NCI-H82 treated with DMSO at 0.1 percent for 48 hours (cell line): ENCODE measurements at regions not wholly inside any gene's neighbourhood (a gene's known extent, or its start where the extent isn't known, plus 50 kb on each side); places are given as distances from the start of the nearest gene placed in this dataset.
"Not testable (repeated sequence)": the region's sequence is repeated elsewhere in the genome, so short reads cannot be mapped to it uniquely, and the experiment has no call there.

ENCODE experiments used
- DNase-seq: peaks from one replicate; lab custom pipeline; 2025; ENCODE audit not compliant: unreplicated experiment; lab: John Stamatoyannopoulos, UW

DNA sequence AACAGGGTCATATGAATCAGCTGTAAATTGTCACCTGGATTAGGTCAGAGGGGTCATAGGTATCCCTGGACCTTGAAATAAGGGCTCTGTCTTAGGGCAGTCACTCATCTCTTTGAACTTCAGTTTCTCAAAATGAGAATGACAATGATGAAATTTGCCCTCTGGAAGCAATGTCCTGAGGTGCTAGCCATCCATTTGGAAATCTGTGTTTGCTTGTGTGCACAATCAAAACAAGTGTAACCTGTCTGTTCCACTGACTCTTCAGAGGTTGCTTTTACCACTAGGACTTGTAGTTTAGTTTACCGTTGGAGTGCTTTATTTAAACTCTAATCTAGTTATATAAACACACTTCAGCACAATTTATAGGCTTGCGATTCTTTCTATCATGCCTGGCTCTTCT is 297.3 kb downstream of the CCDC74A start:
- DNase-seq: not testable (repeated sequence)

- DNase-seq: no peak
Measured at GRCh38 chr2:131827481-131828163, 299.9 kb downstream of the CCDC74A start.

DNA sequence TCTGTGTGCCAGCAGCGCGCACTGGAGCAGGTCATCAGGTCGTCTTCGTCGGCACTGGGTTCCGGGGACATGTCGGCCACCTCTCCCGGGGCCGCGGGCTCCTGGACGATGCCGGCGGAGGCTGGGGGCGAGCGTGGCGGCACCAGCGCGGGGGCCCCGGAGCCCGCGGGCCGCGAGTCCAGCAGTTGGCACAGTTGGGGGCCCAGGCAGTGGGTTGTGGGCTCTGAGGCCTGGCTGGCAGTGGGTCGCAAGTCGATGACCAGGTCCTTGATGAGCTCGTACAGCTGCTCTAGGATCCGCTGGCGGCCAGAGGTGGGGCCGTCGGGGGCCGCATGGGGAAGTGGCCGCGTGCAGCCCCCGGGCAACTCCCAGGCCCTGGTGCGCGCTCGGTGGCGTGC is 300.5 kb downstream of the CCDC74A start:
- no peak for DNase-seq

- not testable (repeated sequence) for DNase-seq
Measured at GRCh38 chr2:131828633-131829455, 301.2 kb downstream of the CCDC74A start.

- not testable (repeated sequence) for DNase-seq
Measured at GRCh38 chr2:131829456-131830241, 302.0 kb downstream of the CCDC74A start.

- DNase-seq: not testable (repeated sequence)
Measured at GRCh38 chr2:131830242-131830945, 302.7 kb downstream of the CCDC74A start.

GRCh38 chr2:131830946-131831310 is 303.2 kb downstream of the CCDC74A start:
- DNase-seq: not testable (repeated sequence)

DNA sequence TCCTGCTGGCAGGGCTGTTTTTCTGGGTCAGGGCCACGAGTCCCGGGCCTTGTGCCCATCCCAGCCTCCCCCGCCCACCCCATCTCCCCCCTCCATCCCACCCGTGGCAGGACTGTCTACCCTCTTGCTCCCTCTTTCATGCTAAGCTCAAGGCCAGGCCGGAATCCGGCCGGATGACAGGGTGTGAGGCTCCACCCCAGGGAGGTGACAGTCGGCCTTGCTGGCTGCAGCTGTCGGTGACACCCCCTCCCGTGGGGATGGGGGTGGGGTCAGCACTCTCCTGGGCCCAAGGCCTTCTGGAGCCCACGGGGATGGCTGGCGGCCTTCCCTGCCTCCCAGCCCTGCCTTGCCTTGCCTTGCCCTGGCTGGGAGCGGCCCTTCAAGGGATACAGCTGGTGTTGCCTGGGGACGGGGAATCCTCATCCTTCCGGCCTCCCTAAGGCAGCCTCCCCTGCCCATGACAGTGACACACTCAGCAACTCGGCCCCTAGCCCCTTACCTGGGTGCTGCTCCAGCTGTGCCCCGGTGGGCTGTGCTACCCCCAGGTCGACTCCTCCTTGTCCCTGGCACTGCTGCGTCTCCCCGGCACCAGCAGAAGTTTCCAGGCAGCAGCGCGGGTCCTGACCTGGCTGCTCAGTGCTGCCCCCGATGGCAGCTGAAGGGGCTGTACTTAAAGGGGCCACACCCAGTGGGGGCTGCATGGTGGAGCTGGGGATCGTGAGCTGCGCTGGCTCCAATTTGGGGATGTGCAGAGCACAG is 303.9 kb downstream of the CCDC74A start:
- DNase-seq: not testable (repeated sequence)

DNA sequence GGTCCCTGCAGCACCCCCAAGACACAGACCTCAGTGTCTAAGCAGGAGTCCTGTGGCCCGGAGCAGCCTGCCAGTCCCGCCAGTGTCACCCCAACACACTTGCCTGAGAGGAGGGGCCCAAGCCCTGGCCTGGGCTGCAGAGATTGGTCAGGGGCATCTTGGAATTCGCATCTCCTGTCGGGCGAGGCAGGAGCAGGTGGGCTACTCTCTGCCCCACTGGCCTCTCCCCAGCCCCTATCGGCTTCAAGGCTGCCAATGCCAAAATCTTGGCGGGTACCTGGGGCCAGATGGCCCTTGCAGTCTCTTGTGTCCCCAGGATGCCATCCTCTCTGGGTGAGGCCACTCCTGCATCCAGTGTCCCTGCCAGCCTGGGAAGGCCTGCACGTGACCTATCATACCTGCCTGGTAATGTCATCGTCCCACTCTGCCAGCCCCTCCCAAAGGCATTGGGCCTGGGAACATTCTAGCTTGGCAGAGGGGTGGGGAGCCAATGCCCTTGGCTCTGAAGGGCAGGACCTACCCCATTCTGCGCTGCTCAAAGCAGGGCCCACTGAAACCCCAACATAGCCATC is 304.6 kb downstream of the CCDC74A start:
- DNase-seq: not testable (repeated sequence)

DNA sequence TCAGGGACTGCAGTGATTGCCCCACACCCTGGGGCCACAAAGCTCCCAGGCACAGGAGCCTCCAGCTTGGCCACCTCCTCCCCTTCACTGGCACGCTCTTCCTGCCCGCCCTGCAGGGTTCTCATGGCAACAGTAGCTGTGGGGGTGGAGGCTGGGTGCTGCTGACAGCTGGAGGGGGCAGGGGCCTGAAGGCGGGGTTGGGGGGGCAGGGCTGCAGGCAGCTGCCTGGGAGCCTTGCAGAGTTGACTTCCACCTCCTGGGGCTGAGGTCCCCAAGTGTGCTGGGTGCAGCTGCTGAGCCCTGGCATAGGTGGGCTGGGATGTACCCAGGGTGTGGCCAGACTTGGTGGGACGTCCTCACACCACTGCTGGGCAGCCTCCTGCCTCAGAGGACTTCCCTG is 305.2 kb downstream of the CCDC74A start:
- not testable (repeated sequence) for DNase-seq

- not testable (repeated sequence) for DNase-seq
Measured at GRCh38 chr2:131833367-131834202, 305.9 kb downstream of the CCDC74A start.

- not testable (repeated sequence) for DNase-seq
Measured at GRCh38 chr2:131834203-131835020, 306.7 kb downstream of the CCDC74A start.

DNA sequence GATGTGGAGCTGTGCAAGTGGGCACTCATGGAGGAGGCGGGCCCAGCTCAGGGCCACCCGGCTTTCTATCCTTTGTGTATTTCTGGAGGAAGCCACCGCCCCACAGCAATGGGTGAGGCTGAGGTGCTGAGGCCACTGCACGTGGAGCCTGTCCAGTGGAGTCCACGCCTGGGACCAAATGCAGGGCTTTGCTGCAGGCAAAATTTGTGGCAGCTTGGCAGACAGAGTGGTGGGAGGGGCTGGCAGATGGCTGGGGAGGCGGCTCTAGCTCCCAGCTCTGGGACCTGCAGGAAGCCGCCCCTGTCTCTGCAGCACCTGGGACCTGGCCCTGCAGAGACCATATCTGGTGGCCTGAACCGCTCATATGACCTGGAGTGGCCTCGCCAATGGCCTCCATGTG is 307.3 kb downstream of the CCDC74A start:
- not testable (repeated sequence) for DNase-seq

DNA sequence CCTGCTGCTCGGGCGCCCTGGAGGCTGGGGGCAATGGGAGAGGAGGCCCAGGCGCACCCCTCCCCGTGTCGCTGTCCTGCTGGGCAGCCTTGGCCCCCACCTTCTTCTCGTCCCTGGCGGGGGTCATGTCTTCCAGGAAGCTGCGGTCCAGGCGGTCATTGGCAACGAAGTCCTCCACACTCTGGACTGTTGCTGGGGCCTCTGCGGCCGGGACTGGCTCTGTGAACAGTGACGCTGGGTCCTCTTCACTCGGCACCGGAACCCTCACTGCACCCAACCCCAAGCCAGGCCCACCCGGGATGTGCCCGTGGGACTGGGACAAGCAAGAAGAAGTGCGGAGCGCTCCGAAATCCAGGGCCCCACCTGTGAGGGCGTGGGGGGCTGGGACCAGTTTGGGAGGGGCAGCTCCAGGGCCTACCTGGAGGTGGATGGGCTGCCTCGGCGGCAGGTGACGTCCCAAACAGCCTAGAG is 308.0 kb downstream of the CCDC74A start:
- no peak for DNase-seq

DNA sequence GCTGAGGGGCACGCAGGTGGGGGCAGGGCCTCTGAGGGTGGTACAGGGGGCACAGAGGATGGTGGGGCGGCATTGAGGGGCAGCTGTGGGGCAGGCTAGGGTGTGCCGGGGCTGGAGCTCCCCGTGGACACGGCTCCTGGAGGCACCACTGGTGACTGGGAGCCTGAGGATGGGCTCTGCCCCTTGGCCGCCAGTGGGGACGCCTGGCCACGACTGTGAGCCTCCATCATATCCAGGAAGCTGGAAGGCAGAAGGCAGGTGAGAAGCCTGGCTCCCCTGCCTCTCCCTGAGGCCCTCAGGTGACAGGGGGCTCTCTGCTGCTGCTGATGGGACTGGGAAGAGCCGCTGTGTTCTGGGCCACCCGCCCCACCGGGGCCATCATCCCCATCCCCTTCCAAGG is 308.4 kb downstream of the CCDC74A start:
- DNase-seq: not testable (repeated sequence)

GRCh38 chr2:131844044-131844443 is 316.4 kb downstream of the CCDC74A start:
- not testable (repeated sequence) for DNase-seq

- DNase-seq: not testable (repeated sequence)
Measured at GRCh38 chr2:131856202-131856601, 305.6 kb downstream of the ANKRD30BL start.

GRCh38 chr2:131858197-131858596 is 303.6 kb downstream of the ANKRD30BL start:
- not testable (repeated sequence) for DNase-seq
